GM12892 (cell line): ENCODE measurements at regions not wholly inside any gene's neighbourhood (a gene's known extent, or its start where the extent isn't known, plus 50 kb on each side); places are given as distances from the start of the nearest gene placed in this dataset.
"Not testable (repeated sequence)": the region's sequence is repeated elsewhere in the genome, so short reads cannot be mapped to it uniquely, and the experiment has no call there.

Source experiments
- DNase-seq: peaks from one replicate; pipeline ENCODE4 v3.0.0; 2011; ENCODE audit not compliant: insufficient read length
- FAIRE-seq: peaks from 2 replicates; lab custom pipeline; 2011; peaks lifted over from hg19 to GRCh38; lab: Jason Lieb, UNC
- POLR2A ChIP-seq: IDR thresholded peaks from 2 replicates; pipeline ENCODE4 v1.6.1; 2011; ENCODE audit warnings: low read depth, low read length, control low read depth
- POLR2AphosphoS5 ChIP-seq: IDR thresholded peaks from 2 replicates; pipeline ENCODE4 v1.6.1; 2011; ENCODE audit warnings: low read depth, low read length, control low read depth
- TAF1 ChIP-seq: IDR thresholded peaks from 2 replicates; pipeline ENCODE4 v1.6.1; 2011; ENCODE audit warnings: low read depth, mild to moderate bottlenecking, control low read depth, low read length, borderline replicate concordance

DNA sequence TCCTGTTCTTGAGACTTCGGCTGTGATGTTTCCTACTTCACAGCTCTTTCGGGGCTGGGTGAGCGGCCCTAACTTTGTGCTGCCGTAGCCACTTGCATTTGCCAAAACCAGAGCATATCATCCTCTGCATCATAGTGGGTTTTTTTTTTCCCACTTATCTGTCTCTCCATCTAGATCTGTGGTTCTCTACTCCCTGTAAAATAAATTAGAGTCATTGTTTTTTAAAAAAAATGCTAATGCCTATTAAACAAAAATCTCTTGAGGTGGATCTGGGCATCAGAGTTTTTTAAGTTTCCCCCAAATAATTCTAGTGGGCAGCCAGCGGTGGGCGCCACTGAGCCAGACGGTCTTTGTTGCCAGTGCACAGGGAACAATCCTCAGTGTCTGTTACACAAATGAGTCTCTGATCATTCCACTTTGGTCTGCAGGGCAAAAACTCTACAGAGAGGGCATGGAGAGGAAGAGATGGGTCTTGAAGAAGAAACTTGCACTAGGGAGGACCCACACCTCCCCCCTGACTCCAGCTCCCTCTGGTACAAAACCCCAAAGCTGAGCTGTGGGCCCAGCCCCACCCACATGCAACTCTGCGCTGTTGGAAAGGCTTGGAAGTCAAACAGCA lies 62.4 kb upstream of the BCL2L14 start:
- DNase-seq (no peak), FAIRE-seq (peak; percentile 44)
- TF ChIP-seq POLR2A (no peak), TAF1 (no peak), POLR2AphosphoS5 (no peak)

DNA sequence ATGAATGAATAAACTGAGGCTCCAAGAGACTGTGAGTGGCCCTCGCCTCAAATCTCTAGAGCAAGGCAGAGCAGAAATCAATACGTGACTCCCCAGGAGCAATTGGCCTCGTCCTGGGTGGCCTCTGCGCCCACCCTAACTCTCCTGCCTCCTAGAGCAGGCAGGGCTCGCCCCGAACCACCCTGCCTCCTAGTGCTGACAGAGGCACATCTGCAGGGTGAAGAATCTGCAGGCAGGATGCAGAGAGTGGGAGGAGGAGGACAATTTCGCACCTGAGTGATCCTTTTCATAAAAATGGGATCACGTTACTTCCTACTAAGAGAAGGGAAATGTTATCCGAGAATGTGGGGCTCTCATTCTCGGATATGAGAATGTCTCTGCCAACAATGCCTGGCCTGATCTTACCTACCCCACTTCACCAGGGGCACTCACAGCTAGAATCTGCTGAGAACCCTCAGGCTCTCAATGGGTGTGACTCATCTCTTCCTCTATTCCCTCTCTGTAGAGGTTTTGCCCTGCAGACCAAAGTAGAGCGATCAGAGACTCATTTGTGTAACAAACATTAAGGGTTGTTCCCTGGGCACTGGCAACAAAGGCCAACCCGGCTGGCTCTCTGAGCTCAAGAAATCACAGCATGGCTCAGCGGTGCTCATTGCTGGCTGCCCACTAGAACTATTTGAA lies 61.7 kb upstream of the BCL2L14 start:
- TF ChIP-seq POLR2A (no peak), TAF1 (no peak), POLR2AphosphoS5 (no peak)
- FAIRE-seq (no peak), DNase-seq (no peak)

DNA sequence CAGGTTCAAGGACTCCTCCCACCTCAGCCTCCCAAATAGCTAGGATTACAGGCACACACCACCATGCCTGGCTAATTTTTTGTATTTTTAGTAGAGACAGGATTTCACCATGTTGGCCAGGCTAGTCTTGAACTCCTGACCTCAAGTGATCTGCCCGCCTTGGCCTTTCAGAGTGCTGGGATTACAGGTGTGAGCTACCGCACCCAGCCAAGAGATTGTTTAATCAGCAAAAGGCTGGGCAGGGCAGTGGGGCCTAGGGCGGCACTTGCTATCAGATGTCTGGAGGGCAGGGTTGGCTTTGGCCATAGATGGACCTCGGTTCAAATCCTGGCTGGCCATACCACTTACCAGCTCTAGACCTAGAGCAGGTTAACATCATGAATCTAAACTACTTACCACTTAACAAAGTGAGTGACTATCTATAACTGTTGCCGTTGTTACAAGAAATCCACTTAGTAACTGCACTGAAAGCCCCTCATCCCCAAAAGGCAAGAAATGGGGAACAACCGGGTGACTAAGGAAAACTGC lies 60.9 kb upstream of the BCL2L14 start:
- not testable (repeated sequence) for DNase-seq, FAIRE-seq

- TF ChIP-seq POLR2AphosphoS5, result no peak
- TF ChIP-seq TAF1, result peak; percentile 44; the same call in 1 of the 2 replicates
- peak; percentile 65 for TF ChIP-seq POLR2A
- DNase-seq (no peak), FAIRE-seq (peak; percentile 97)
These were observed 60.3 kb upstream of the BCL2L14 start for GRCh38 chr12:12010277-12011039.

DNA sequence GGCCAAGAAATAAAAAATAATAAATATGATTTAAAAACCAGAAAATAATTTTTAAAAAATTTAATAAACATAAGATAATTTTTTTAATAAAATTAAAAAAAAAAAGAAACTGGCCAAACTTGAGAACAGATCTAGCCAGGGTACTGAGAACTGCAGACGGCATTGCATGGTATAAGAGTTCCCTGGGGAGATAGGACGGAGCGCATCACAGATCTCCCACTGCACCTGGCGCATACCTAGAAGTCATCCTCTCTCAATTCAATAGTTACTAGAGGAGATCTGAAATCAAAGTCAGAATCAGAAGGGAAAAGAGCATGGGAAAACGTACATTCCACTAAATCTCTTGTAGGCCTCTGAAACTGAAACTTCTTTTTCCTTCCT lies 58.9 kb upstream of the BCL2L14 start:
- TF ChIP-seq TAF1 (no peak), POLR2AphosphoS5 (no peak), POLR2A (no peak)
- FAIRE-seq (no peak), DNase-seq (no peak)

DNA sequence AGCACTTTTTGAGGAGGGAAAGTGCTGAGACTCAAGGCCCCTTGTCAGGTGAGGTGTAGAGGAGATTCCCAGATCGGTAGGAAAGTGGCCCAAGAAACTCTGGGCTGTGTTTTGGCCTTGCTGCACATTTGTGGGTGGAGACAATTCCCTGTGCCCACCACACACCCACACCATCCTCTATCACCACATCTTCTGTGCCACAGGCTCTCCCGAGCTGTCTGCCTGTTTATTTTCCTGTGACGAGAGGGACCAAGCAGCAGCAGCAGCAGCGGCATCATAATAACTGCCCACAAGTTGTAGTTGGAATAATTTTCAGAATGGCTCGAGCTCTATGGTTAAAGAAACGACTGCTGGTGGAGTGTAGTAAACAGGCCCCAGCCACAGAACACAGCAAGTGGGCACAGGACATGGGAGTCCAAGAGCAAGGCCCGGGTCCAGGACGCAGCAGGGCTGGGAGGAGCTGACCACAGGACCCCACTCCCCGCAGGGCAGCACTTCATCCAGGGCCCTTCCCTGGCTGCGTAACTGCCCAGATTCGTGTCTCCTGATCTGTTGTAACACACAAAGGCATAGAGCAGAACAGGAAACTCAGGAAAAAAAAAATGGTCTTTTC lies 55.6 kb upstream of the BCL2L14 start:
- DNase-seq (no peak), FAIRE-seq (no peak)
- TF ChIP-seq POLR2A (no peak), POLR2AphosphoS5 (no peak), TAF1 (no peak)

GRCh38 chr12:12016284-12017100 lies 54.2 kb upstream of the BCL2L14 start:
- TF ChIP-seq POLR2AphosphoS5 (no peak), TAF1 (no peak), POLR2A (no peak)
- DNase-seq (no peak), FAIRE-seq (peak; percentile 92)

DNA sequence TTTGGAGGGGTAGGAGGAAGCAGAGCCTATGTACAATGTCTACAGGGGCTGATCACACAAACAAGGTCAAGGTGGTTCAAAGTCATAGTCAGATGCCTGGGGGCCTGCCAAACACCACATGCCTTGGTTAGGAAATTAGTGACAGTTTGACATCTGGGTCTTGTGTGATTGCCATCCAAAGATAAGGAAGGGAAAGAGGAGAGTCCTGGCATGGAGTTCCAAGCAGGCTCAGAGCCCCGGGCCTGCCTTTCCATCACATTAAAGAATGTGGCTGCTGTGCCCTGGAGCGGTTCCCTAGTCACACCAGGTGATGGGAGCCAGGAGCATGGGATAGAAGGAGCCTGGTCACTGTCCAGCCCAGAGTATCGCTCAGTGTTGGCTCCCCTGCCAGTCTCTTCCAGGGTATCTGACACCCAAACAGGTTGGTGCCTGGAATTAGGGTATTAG lies 53.6 kb upstream of the BCL2L14 start:
- DNase-seq (no peak), FAIRE-seq (no peak)
- no peak for TF ChIP-seq POLR2AphosphoS5
- no peak for TF ChIP-seq TAF1
- TF ChIP-seq POLR2A, result no peak

GRCh38 chr12:12017798-12018197 lies 52.9 kb upstream of the BCL2L14 start:
- no peak for FAIRE-seq
- TF ChIP-seq POLR2AphosphoS5 (no peak), POLR2A (no peak)
- no peak for DNase-seq

- no peak for TF ChIP-seq POLR2A
- no peak for TF ChIP-seq POLR2AphosphoS5
- no peak for TF ChIP-seq TAF1
- DNase-seq (no peak), FAIRE-seq (no peak)
These were observed 52.3 kb upstream of the BCL2L14 start for GRCh38 chr12:12018454-12018853.
